SK-N-SH treated with all-trans-retinoic acid at 6 μM for 48 hours (cell line): ENCODE measurements at regions not wholly inside any gene's neighbourhood (a gene's known extent, or its start where the extent isn't known, plus 50 kb on each side); places are given as distances from the start of the nearest gene placed in this dataset.

Experiments
- ATAC-seq: fragments of 200-7000 bp; cut with Tn5 transposase; 3 replicates; pipeline ENCODE4 v1.9.1; 2020; ENCODE audit warnings: mild to moderate bottlenecking, moderate library complexity
- ARNTL ChIP-seq: fragments of 450-650 bp; formaldehyde crosslinking; IDR thresholded peaks from 2 replicates; pipeline ENCODE4 v1.5.0; 2020; ENCODE audit warnings: low read depth, mild to moderate bottlenecking, moderate library complexity, borderline replicate concordance
- BACH2 ChIP-seq: fragments of 250-450 bp; sonication (Bioruptor Pico); IDR thresholded peaks from 2 replicates; pipeline ENCODE4 v1.9.0; 2021; ENCODE audit warnings: mild to moderate bottlenecking, borderline replicate concordance
- CSDC2 ChIP-seq: fragments of 250-450 bp; sonication (Bioruptor Pico); IDR thresholded peaks from 2 replicates; pipeline ENCODE4 v1.5.0; 2020; ENCODE audit warnings: mild to moderate bottlenecking, moderate library complexity
- ESRRG ChIP-seq: fragments of 250-450 bp; sonication (Bioruptor Pico); IDR thresholded peaks from 2 replicates; pipeline ENCODE4 v1.6.1; 2021; ENCODE audit warnings: mild to moderate bottlenecking
- GLIS3 ChIP-seq: fragments of 250-450 bp; sonication (Bioruptor Pico); IDR thresholded peaks from 2 replicates; pipeline ENCODE4 v1.5.0; 2020; ENCODE audit warnings: mild to moderate bottlenecking, moderate library complexity
- OSR1 ChIP-seq: fragments of 250-450 bp; sonication (Bioruptor Pico); IDR thresholded peaks from 2 replicates; pipeline ENCODE4 v1.8.0; 2022; ENCODE audit warnings: moderate library complexity, mild to moderate bottlenecking, inconsistent platforms
- PPARA ChIP-seq: fragments of 250-450 bp; sonication (Bioruptor Pico); IDR thresholded peaks from 2 replicates; pipeline ENCODE4 v1.5.0; 2020; ENCODE audit warnings: mild to moderate bottlenecking, borderline replicate concordance
- RARB ChIP-seq: fragments of 250-450 bp; sonication (Bioruptor Pico); IDR thresholded peaks from 2 replicates; pipeline ENCODE4 v1.8.0; 2021; ENCODE audit warnings: mild to moderate bottlenecking, moderate library complexity
- SNAI2 ChIP-seq: fragments of 250-450 bp; sonication (Bioruptor Pico); IDR thresholded peaks from 2 replicates; pipeline ENCODE4 v1.5.0; 2020; ENCODE audit warnings: mild to moderate bottlenecking, moderate library complexity
- TCF4 ChIP-seq: fragments of 250-450 bp; sonication (Bioruptor Pico); IDR thresholded peaks from 2 replicates; pipeline ENCODE4 v1.8.0; 2021; ENCODE audit warnings: mild to moderate bottlenecking, moderate library complexity, borderline replicate concordance
- TOX ChIP-seq: fragments of 250-450 bp; sonication (Bioruptor Pico); IDR thresholded peaks from 2 replicates; pipeline ENCODE4 v1.8.0; 2021; ENCODE audit warnings: mild to moderate bottlenecking, moderate library complexity, borderline replicate concordance
- ZC3H10 ChIP-seq: fragments of 250-450 bp; sonication (Bioruptor Pico); IDR thresholded peaks from 2 replicates; pipeline ENCODE4 v1.5.1; 2021; ENCODE audit warnings: mild to moderate bottlenecking, moderate library complexity
- ZFP3 ChIP-seq: fragments of 250-450 bp; sonication (Bioruptor Pico); IDR thresholded peaks from 2 replicates; pipeline ENCODE4 v1.5.0; 2020; ENCODE audit warnings: mild to moderate bottlenecking, moderate library complexity
- ZNF565 ChIP-seq: fragments of 450-650 bp; formaldehyde crosslinking; conservative IDR thresholded peaks from 2 replicates; pipeline ENCODE4 v1.5.0; 2020; ENCODE audit warnings: low read depth, mild to moderate bottlenecking, moderate library complexity
- ZNF70 ChIP-seq: fragments of 450-650 bp; formaldehyde crosslinking; IDR thresholded peaks from 2 replicates; pipeline ENCODE4 v1.5.0; 2020; ENCODE audit warnings: mild to moderate bottlenecking, moderate library complexity
- ZNF8 ChIP-seq: fragments of 450-650 bp; formaldehyde crosslinking; IDR thresholded peaks from 2 replicates; pipeline ENCODE4 v1.5.0; 2020; ENCODE audit warnings: mild to moderate bottlenecking, moderate library complexity
- TF ChIP-seq, protein P1 (sequence below): fragments of 250-450 bp; sonication (Bioruptor Pico); IDR thresholded peaks from 2 replicates; pipeline ENCODE4 v1.5.1; 2020; ENCODE audit warnings: low read depth, mild to moderate bottlenecking, moderate library complexity
- TF ChIP-seq, protein P2 (sequence below): fragments of 250-450 bp; sonication (Bioruptor Pico); IDR thresholded peaks from 2 replicates; pipeline ENCODE4 v1.8.0; 2020; ENCODE audit warnings: mild to moderate bottlenecking, moderate library complexity, borderline replicate concordance
- TF ChIP-seq, protein P3 (sequence below): fragments of 250-450 bp; sonication (Bioruptor Pico); IDR thresholded peaks from 2 replicates; pipeline ENCODE4 v1.5.1; 2021; ENCODE audit warnings: mild to moderate bottlenecking, moderate library complexity
- TF ChIP-seq, protein P4 (sequence below): fragments of 250-450 bp; sonication (Bioruptor Pico); IDR thresholded peaks from 2 replicates; pipeline ENCODE4 v1.5.0; 2020; ENCODE audit warnings: mild to moderate bottlenecking, moderate library complexity
- TF ChIP-seq, protein P5 (sequence below): fragments of 250-450 bp; sonication (Bioruptor Pico); IDR thresholded peaks from 2 replicates; pipeline ENCODE4 v1.8.0; 2021; ENCODE audit warnings: low read depth, mild to moderate bottlenecking, moderate library complexity, borderline replicate concordance

DNA sequence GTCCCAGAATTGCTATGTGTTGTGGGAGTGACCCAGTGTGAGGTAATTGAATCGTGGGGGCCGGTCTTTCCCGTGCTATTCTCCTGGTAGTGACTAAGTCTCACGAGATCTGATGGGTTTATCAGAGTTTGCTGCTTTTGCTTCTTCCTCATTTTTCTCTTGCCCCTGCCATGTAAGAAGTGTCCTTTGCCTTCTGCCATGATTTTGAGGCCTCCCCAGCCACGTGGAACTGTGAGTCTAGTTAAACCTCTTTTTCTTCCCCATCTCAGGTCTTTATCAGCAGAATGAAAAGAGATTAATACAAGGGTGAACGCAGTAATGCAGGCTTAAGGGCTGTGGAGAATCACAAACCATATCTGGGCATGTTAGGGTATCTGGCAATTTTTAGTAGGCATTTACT, 624.0 kb downstream of the USP25 start:
- no peak for ATAC-seq
- TF ChIP-seq ZNF70 = no peak
- TF ChIP-seq SNAI2 (CRISPR knock-in tag) = no peak
- TF ChIP-seq, protein P1, sequence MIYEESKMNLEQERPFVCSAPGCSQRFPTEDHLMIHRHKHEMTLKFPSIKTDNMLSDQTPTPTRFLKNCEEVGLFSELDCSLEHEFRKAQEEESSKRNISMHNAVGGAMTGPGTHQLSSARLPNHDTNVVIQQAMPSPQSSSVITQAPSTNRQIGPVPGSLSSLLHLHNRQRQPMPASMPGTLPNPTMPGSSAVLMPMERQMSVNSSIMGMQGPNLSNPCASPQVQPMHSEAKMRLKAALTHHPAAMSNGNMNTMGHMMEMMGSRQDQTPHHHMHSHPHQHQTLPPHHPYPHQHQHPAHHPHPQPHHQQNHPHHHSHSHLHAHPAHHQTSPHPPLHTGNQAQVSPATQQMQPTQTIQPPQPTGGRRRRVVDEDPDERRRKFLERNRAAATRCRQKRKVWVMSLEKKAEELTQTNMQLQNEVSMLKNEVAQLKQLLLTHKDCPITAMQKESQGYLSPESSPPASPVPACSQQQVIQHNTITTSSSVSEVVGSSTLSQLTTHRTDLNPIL = no peak
- TF ChIP-seq BACH2 (CRISPR knock-in tag) = no peak
- TF ChIP-seq TOX (CRISPR knock-in tag) = no peak
- TF ChIP-seq ARNTL = no peak
- TF ChIP-seq OSR1 (CRISPR knock-in tag) = no peak
- no peak for TF ChIP-seq CSDC2
- no peak for TF ChIP-seq ZNF8
- TF ChIP-seq, protein P2, sequence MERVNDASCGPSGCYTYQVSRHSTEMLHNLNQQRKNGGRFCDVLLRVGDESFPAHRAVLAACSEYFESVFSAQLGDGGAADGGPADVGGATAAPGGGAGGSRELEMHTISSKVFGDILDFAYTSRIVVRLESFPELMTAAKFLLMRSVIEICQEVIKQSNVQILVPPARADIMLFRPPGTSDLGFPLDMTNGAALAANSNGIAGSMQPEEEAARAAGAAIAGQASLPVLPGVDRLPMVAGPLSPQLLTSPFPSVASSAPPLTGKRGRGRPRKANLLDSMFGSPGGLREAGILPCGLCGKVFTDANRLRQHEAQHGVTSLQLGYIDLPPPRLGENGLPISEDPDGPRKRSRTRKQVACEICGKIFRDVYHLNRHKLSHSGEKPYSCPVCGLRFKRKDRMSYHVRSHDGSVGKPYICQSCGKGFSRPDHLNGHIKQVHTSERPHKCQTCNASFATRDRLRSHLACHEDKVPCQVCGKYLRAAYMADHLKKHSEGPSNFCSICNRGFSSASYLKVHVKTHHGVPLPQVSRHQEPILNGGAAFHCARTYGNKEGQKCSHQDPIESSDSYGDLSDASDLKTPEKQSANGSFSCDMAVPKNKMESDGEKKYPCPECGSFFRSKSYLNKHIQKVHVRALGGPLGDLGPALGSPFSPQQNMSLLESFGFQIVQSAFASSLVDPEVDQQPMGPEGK (CRISPR knock-in tag) = no peak
- TF ChIP-seq ZC3H10 = no peak
- TF ChIP-seq GLIS3 (CRISPR knock-in tag) = no peak
- TF ChIP-seq, protein P3, sequence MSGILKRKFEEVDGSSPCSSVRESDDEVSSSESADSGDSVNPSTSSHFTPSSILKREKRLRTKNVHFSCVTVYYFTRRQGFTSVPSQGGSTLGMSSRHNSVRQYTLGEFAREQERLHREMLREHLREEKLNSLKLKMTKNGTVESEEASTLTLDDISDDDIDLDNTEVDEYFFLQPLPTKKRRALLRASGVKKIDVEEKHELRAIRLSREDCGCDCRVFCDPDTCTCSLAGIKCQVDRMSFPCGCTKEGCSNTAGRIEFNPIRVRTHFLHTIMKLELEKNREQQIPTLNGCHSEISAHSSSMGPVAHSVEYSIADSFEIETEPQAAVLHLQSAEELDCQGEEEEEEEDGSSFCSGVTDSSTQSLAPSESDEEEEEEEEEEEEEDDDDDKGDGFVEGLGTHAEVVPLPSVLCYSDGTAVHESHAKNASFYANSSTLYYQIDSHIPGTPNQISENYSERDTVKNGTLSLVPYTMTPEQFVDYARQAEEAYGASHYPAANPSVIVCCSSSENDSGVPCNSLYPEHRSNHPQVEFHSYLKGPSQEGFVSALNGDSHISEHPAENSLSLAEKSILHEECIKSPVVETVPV = no peak

DNA sequence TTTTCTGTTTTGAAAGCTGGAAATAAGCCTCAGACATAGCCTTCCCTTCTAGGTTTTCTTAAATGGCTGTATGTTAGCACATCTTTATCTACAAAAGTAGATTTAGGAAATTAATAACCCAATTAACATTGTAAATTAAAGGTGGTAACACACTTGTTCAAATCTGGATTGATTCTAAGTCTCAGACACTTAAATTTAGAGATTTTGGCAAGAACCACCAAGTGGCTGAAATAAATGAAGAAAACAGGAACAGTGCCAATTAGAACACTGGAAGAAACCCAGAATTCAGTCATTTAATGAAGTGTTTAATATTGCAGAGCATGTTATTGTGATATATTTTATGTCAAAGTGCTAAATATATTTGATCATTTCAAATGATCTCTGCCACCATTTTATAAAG, 628.2 kb downstream of the USP25 start:
- TF ChIP-seq TOX (CRISPR knock-in tag) = no peak
- no peak for TF ChIP-seq ARNTL
- TF ChIP-seq ZFP3 (CRISPR knock-in tag) = no peak

DNA sequence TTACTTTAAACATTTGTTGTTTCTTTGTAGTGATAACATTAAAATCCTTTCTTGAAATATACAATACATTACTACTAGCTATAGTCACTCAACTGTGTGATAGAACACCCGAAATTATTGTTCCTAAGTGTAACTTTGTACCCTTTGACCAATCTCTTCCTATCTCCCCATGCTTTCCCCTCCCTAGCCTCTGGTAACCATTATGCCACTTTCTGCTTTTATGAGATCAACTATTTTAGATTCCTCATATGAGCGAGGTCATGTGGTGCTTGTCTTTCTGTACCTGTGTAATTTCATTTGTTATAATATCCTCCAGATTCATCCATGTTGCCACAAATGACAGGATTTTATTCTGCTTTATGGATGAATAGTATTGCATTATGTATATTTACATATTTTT, 629.0 kb downstream of the USP25 start:
- TF ChIP-seq ZFP3 (CRISPR knock-in tag) (no peak), CSDC2 (no peak), ZNF8 (no peak), PPARA (CRISPR knock-in tag) (no peak), ZC3H10 (no peak), ESRRG (no peak), BACH2 (CRISPR knock-in tag) (no peak), ZNF70 (no peak), RARB (CRISPR knock-in tag) (no peak), ARNTL (no peak), TCF4 (CRISPR knock-in tag) (no peak), ZNF565 (CRISPR knock-in tag) (no peak), TOX (CRISPR knock-in tag) (no peak)
- TF ChIP-seq, protein P3 = no peak
- TF ChIP-seq, protein P4, sequence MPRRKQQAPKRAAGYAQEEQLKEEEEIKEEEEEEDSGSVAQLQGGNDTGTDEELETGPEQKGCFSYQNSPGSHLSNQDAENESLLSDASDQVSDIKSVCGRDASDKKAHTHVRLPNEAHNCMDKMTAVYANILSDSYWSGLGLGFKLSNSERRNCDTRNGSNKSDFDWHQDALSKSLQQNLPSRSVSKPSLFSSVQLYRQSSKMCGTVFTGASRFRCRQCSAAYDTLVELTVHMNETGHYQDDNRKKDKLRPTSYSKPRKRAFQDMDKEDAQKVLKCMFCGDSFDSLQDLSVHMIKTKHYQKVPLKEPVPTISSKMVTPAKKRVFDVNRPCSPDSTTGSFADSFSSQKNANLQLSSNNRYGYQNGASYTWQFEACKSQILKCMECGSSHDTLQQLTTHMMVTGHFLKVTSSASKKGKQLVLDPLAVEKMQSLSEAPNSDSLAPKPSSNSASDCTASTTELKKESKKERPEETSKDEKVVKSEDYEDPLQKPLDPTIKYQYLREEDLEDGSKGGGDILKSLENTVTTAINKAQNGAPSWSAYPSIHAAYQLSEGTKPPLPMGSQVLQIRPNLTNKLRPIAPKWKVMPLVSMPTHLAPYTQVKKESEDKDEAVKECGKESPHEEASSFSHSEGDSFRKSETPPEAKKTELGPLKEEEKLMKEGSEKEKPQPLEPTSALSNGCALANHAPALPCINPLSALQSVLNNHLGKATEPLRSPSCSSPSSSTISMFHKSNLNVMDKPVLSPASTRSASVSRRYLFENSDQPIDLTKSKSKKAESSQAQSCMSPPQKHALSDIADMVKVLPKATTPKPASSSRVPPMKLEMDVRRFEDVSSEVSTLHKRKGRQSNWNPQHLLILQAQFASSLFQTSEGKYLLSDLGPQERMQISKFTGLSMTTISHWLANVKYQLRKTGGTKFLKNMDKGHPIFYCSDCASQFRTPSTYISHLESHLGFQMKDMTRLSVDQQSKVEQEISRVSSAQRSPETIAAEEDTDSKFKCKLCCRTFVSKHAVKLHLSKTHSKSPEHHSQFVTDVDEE (CRISPR knock-in tag) = no peak
- TF ChIP-seq, protein P5, sequence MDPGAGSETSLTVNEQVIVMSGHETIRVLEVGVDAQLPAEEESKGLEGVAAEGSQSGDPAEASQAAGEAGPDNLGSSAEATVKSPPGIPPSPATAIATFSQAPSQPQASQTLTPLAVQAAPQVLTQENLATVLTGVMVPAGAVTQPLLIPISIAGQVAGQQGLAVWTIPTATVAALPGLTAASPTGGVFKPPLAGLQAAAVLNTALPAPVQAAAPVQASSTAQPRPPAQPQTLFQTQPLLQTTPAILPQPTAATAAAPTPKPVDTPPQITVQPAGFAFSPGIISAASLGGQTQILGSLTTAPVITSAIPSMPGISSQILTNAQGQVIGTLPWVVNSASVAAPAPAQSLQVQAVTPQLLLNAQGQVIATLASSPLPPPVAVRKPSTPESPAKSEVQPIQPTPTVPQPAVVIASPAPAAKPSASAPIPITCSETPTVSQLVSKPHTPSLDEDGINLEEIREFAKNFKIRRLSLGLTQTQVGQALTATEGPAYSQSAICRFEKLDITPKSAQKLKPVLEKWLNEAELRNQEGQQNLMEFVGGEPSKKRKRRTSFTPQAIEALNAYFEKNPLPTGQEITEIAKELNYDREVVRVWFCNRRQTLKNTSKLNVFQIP (CRISPR knock-in tag) = no peak
- ATAC-seq = no peak

More for the DNA sequence above, 628.2 kb downstream of the USP25 start:
- no peak for ATAC-seq
